Breast epithelium (tissue), 4 donors: ENCODE measurements at regions not wholly inside any gene's neighbourhood (a gene's known extent, or its start where the extent isn't known, plus 50 kb on each side); places are given as distances from the start of the nearest gene placed in this dataset.

Source experiments
- DNase-seq, 2 donors: peaks; one replicate each; pipeline ENCODE4 v3.0.0-alpha.2; 2019; ENCODE audit warnings: low spot score in 2 of 2
- H3K27ac ChIP-seq, 2 donors: fragments of 200-600 bp; sonication (generic) in 1 of 2; one replicate each; pipeline ENCODE4 v1.5.1; 2016 to 2019; ENCODE audit warnings: mild to moderate bottlenecking in 1 of 2
- H3K27me3 ChIP-seq, 2 donors: fragments of 200-600 bp; sonication (generic) in 1 of 2; one replicate each; pipeline versions ENCODE4 v1.5.1 to v1.6.0; 2017 to 2019; ENCODE audit warnings: control low read depth in 1 of 2, mild to moderate bottlenecking in 1 of 2
- H3K36me3 ChIP-seq: fragments of 200-600 bp; one replicate; pipeline ENCODE4 v1.5.1; 2019
- H3K4me1 ChIP-seq, 2 donors: fragments of 200-600 bp; sonication (generic); one replicate each; pipeline ENCODE4 v1.5.1; 2016 to 2019; ENCODE audit warnings: control low read depth in 1 of 2
- H3K4me3 ChIP-seq, 3 donors: fragments of 200-600 bp; sonication (generic); 1 replicate in 2 of 3; 2 replicates in 1 of 3; pipeline ENCODE4 v1.5.1; 2016 to 2019; ENCODE audit warnings: mild to moderate bottlenecking in 3 of 3, moderate library complexity in 2 of 3
- H3K9me3 ChIP-seq, 2 donors: fragments of 200-600 bp; sonication (generic) in 1 of 2; one replicate each; pipeline ENCODE4 v1.5.1; 2016 to 2019; ENCODE audit warnings: control low read depth in 1 of 2
- POLR2A ChIP-seq: fragments of 450-650 bp; IDR thresholded peaks from one replicate; pipeline ENCODE4 v1.6.1; 2016; ENCODE audit warnings: antibody characterized with exemption, mild to moderate bottlenecking, moderate library complexity
- POLR2AphosphoS5 ChIP-seq, 3 donors: sonication (generic); formaldehyde crosslinking; IDR thresholded peaks; one replicate each; pipeline ENCODE4 v1.6.1; 2017; ENCODE audit warnings: antibody characterized with exemption in 3 of 3
- intact Hi-C: fragments of 100-400 bp; cut with DNase I; formaldehyde crosslinking; loops from one replicate; pipeline ENCODE4 v1.15.1; 2023; ENCODE audit warnings: low total_unique reads
- TF ChIP-seq, protein P1 (sequence below), 3 donors: fragments of 450-650 bp; IDR thresholded peaks; one replicate each; pipeline ENCODE4 v1.5.1; 2016 to 2017; ENCODE audit warnings: antibody characterized with exemption in 3 of 3, mild to moderate bottlenecking in 3 of 3, moderate library complexity in 3 of 3

- TF ChIP-seq POLR2AphosphoS5 (IDR thresholded peaks at IDR 0.05) (no peak), POLR2A (no peak)
- TF ChIP-seq, protein P1, sequence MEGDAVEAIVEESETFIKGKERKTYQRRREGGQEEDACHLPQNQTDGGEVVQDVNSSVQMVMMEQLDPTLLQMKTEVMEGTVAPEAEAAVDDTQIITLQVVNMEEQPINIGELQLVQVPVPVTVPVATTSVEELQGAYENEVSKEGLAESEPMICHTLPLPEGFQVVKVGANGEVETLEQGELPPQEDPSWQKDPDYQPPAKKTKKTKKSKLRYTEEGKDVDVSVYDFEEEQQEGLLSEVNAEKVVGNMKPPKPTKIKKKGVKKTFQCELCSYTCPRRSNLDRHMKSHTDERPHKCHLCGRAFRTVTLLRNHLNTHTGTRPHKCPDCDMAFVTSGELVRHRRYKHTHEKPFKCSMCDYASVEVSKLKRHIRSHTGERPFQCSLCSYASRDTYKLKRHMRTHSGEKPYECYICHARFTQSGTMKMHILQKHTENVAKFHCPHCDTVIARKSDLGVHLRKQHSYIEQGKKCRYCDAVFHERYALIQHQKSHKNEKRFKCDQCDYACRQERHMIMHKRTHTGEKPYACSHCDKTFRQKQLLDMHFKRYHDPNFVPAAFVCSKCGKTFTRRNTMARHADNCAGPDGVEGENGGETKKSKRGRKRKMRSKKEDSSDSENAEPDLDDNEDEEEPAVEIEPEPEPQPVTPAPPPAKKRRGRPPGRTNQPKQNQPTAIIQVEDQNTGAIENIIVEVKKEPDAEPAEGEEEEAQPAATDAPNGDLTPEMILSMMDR (IDR thresholded peaks at IDR 0.05), result no peak
- H3K27me3 ChIP-seq, result no peaks in the 10 kb centered on the region
- no peak overlapping the region for H3K27ac ChIP-seq
- no peak for DNase-seq
- H3K36me3 ChIP-seq, result no peaks in the 10 kb centered on the region
- intact Hi-C loops, result loop anchor here (5.0 kb wide), 1 partner anchor 921 kb away; no protein-coding TSS in a partner anchor
- no peaks in the 10 kb centered on the region for H3K4me1 ChIP-seq
- no peak overlapping the region for H3K4me3 ChIP-seq
- no peaks in the 10 kb centered on the region for H3K9me3 ChIP-seq
Measured at GRCh38 chr14:48693793-48694192, 892.4 kb downstream of the RPS29 start.

- no peak for DNase-seq
- H3K27me3 ChIP-seq, result no peaks in the 10 kb centered on the region
- intact Hi-C loops, result loop anchor here (5.0 kb wide), 1 partner anchor 918 kb away; no protein-coding TSS in a partner anchor
- H3K9me3 ChIP-seq, result no peaks in the 10 kb centered on the region
- H3K4me3 ChIP-seq, result no peak overlapping the region
- no peaks in the 10 kb centered on the region for H3K4me1 ChIP-seq
- no peak overlapping the region for H3K27ac ChIP-seq
- TF ChIP-seq POLR2AphosphoS5 (IDR thresholded peaks at IDR 0.05), result no peak
- no peak for TF ChIP-seq POLR2A
- TF ChIP-seq, protein P1 (IDR thresholded peaks at IDR 0.05), result no peak
- H3K36me3 ChIP-seq, result no peaks in the 10 kb centered on the region
Measured at GRCh38 chr14:48690349-48690748, 895.8 kb downstream of the RPS29 start.

DNA sequence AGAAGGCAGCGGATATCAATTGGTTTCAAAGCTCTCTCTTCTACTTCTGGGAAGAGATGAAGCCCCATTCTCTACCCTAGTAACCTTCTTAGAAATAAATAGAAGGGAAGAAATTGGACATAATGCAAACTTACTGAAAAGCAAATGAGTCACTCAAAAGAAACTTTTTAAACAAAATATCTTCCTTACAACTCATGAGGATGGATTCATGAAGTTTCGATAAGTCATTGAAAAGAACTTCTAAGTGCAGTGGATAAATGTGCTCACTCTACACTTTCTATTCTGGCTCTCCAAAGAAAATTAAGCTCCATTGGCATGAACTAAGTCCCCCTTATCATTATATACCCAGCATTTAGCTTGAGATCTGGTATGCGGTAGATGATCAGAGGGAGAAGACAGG, 899.5 kb downstream of the RPS29 start:
- Histone ChIP-seq H3K9me3 (no peaks in the 10 kb centered on the region), H3K36me3 (no peaks in the 10 kb centered on the region), H3K4me3 (no peak overlapping the region), H3K4me1 (no peaks in the 10 kb centered on the region), H3K27ac (no peak overlapping the region), H3K27me3 (no peaks in the 10 kb centered on the region)
- no peak for DNase-seq
- intact Hi-C loops, result loop anchor here (10.0 kb wide), 1 partner anchor 1038 kb away; no protein-coding TSS in a partner anchor
- TF ChIP-seq POLR2A (no peak), POLR2AphosphoS5 (IDR thresholded peaks at IDR 0.05) (no peak)
- TF ChIP-seq, protein P1 (IDR thresholded peaks at IDR 0.05), result no peak

GRCh38 chr14:48672506-48672905, 913.7 kb downstream of the RPS29 start:
- intact Hi-C loops, result no loop called here
- no peak for DNase-seq
- H3K27ac ChIP-seq, result no peak overlapping the region

DNA sequence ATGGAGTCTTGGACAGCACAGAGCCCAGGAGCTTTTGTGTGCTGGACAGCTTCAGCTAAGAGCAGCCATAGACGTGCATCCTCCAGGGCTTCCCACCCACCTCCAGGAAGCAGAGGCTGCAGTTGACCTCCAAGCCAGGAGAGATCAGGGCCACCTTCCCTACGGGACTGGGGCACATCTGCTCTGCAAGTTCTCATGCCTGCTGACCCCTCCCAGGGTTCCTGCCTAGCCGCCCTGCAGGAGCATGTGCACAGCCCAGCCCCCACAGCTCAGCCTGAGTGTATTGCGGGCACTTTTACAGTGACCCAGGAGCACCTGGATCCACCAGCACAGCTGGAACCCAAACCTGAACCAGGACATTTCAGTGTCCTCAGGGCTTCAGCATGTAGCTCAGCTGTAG, 915.2 kb downstream of the RPS29 start:
- no peak for DNase-seq
- H3K27me3 ChIP-seq, result no peaks in the 10 kb centered on the region

More at GRCh38 chr14:48672506-48672905, 913.7 kb downstream of the RPS29 start:
- no peaks in the 10 kb centered on the region for H3K27me3 ChIP-seq
- H3K4me3 ChIP-seq, result no peak overlapping the region
- H3K9me3 ChIP-seq, result peaks cover 0 to 6% of the 10 kb centered on the region in 2 donors
- no peaks in the 10 kb centered on the region for H3K36me3 ChIP-seq
- no peak for TF ChIP-seq POLR2AphosphoS5 (IDR thresholded peaks at IDR 0.05)
- TF ChIP-seq, protein P1 (IDR thresholded peaks at IDR 0.05), result no peak
- no peak for TF ChIP-seq POLR2A
- H3K4me1 ChIP-seq, result no peaks in the 10 kb centered on the region

More for the DNA sequence above, 915.2 kb downstream of the RPS29 start:
- Histone ChIP-seq H3K27ac (no peak overlapping the region), H3K9me3 (peaks cover 0 to 3% of the 10 kb centered on the region in 2 donors), H3K4me1 (no peaks in the 10 kb centered on the region), H3K36me3 (no peaks in the 10 kb centered on the region), H3K4me3 (no peak overlapping the region)
- intact Hi-C loops, result no loop called here
- TF ChIP-seq POLR2A (no peak), POLR2AphosphoS5 (IDR thresholded peaks at IDR 0.05) (no peak)
- TF ChIP-seq, protein P1 (IDR thresholded peaks at IDR 0.05), result no peak
